Gastrocnemius medialis (tissue), 4 donors: ENCODE measurements at regions not wholly inside any gene's neighbourhood (a gene's known extent, or its start where the extent isn't known, plus 50 kb on each side); places are given as distances from the start of the nearest gene placed in this dataset.

Experiments
- ATAC-seq, 2 donors: fragments of 150-250 bp; one replicate each; pipeline ENCODE4 v1.9.1; 2016
- DNase-seq, 2 donors: peaks; one replicate each; pipeline ENCODE4 v3.0.0-alpha.2; 2019
- H3K27ac ChIP-seq, 4 donors: fragments of 200-600 bp; sonication (generic); 1 replicate in 1 of 4; 2 replicates in 3 of 4; pipeline ENCODE4 v1.5.1; 2016 to 2018; ENCODE audit warnings: mild to moderate bottlenecking in 2 of 4, moderate library complexity in 1 of 4
- H3K27me3 ChIP-seq, 3 donors: fragments of 200-600 bp; sonication (generic) in 2 of 3; 1 replicate in 1 of 3; 2 replicates in 2 of 3; pipeline versions ENCODE4 v1.5.1 to v1.6.0; 2016 to 2019; ENCODE audit warnings: mild to moderate bottlenecking in 1 of 3, moderate library complexity in 1 of 3
- H3K36me3 ChIP-seq, 2 donors: fragments of 200-600 bp; sonication (generic) in 1 of 2; one replicate each; pipeline ENCODE4 v1.5.1; 2017 to 2018
- H3K4me1 ChIP-seq, 2 donors: fragments of 200-600 bp; sonication (generic) in 1 of 2; one replicate each; pipeline ENCODE4 v1.5.1; 2016 to 2017; ENCODE audit warnings: mild to moderate bottlenecking in 2 of 2
- H3K4me3 ChIP-seq, 4 donors: fragments of 200-600 bp; sonication (generic) in 3 of 4; 1 replicate in 1 of 4; 2 replicates in 3 of 4; pipeline ENCODE4 v1.5.1; 2016 to 2019; ENCODE audit warnings: mild to moderate bottlenecking in 2 of 4
- H3K9me3 ChIP-seq, 3 donors: fragments of 200-600 bp; sonication (generic) in 2 of 3; 1 replicate in 1 of 3; 2 replicates in 2 of 3; pipeline ENCODE4 v1.5.1; 2016 to 2019
- CTCF ChIP-seq, 5 experiments: fragments of 450-650 bp in 3 of 5; fragments of 200-600 bp in 2 of 5; sonication (generic) in 2 of 5; IDR thresholded peaks in 4 of 5; conservative IDR thresholded peaks in 1 of 5; 1 replicate in 4 of 5; 2 replicates in 1 of 5; pipeline ENCODE4 v1.5.1; 2016 to 2019; ENCODE audit warnings: antibody characterized with exemption in 5 of 5, mild to moderate bottlenecking in 3 of 5, moderate library complexity in 3 of 5
- POLR2A ChIP-seq, 2 donors: fragments of 450-650 bp; IDR thresholded peaks; one replicate each; pipeline ENCODE4 v1.6.1; 2017; ENCODE audit warnings: antibody characterized with exemption in 2 of 2, mild to moderate bottlenecking in 2 of 2, moderate library complexity in 2 of 2
- in situ Hi-C, 4 donors: fragments of 200-750 bp; cut with MboI; loops; one replicate each; pipeline versions ENCODE4 v1.15.0 to v1.8.0; 2017; ENCODE audit warnings: low sequenced_read_pairs in 4 of 4
- intact Hi-C: fragments of 100-400 bp; cut with DNase I; formaldehyde crosslinking; loops from one replicate; pipeline ENCODE4 v1.15.1; 2023; ENCODE audit warnings: low total_unique reads

GRCh38 chr3:22666736-22667135 lies 536.4 kb upstream of the UBE2E2 start:
- in situ Hi-C loops (no loop called here), intact Hi-C loops (no loop called here)
- Histone ChIP-seq H3K4me3 (no peak overlapping the region), H3K4me1 (no peaks in the 10 kb centered on the region), H3K27ac (no peak overlapping the region), H3K36me3 (no peaks in the 10 kb centered on the region), H3K9me3 (no peaks in the 10 kb centered on the region), H3K27me3 (no peaks in the 10 kb centered on the region)
- DNase-seq (no peak), ATAC-seq (no peak)
- TF ChIP-seq POLR2A (IDR thresholded peaks at IDR 0.05), result no peak
- no peak for TF ChIP-seq CTCF (IDR thresholded peaks at IDR 0.05 in 4 of 5, conservative IDR thresholded peaks at IDR 0.05 in 1 of 5)

GRCh38 chr3:22671848-22672247 lies 531.3 kb upstream of the UBE2E2 start:
- intact Hi-C loops (no loop called here), in situ Hi-C loops (no loop called here)
- Histone ChIP-seq H3K4me1 (no peaks in the 10 kb centered on the region), H3K27ac (no peak overlapping the region), H3K27me3 (no peaks in the 10 kb centered on the region), H3K9me3 (no peaks in the 10 kb centered on the region), H3K36me3 (no peaks in the 10 kb centered on the region), H3K4me3 (no peak overlapping the region)
- ATAC-seq, result no peak
- DNase-seq, result no peak
- TF ChIP-seq CTCF (IDR thresholded peaks at IDR 0.05 in 4 of 5, conservative IDR thresholded peaks at IDR 0.05 in 1 of 5), result no peak
- no peak for TF ChIP-seq POLR2A (IDR thresholded peaks at IDR 0.05)

GRCh38 chr3:22684739-22685138 lies 518.4 kb upstream of the UBE2E2 start:
- in situ Hi-C loops (no loop called here), intact Hi-C loops (no loop called here)
- DNase-seq, result no peak
- no peak for ATAC-seq
- Histone ChIP-seq H3K9me3 (no peaks in the 10 kb centered on the region), H3K36me3 (no peaks in the 10 kb centered on the region), H3K4me3 (no peak overlapping the region), H3K27ac (no peak overlapping the region), H3K27me3 (no peaks in the 10 kb centered on the region), H3K4me1 (no peaks in the 10 kb centered on the region)
- TF ChIP-seq CTCF (IDR thresholded peaks at IDR 0.05 in 4 of 5, conservative IDR thresholded peaks at IDR 0.05 in 1 of 5), result no peak
- no peak for TF ChIP-seq POLR2A (IDR thresholded peaks at IDR 0.05)

- DNase-seq (no peak), ATAC-seq (no peak)
- H3K4me1 ChIP-seq, result no peaks in the 10 kb centered on the region
- no peaks in the 10 kb centered on the region for H3K9me3 ChIP-seq
- H3K4me3 ChIP-seq, result no peak overlapping the region
- H3K27ac ChIP-seq, result no peak overlapping the region
- no peaks in the 10 kb centered on the region for H3K36me3 ChIP-seq
- intact Hi-C loops (no loop called here), in situ Hi-C loops (no loop called here)
- TF ChIP-seq CTCF (IDR thresholded peaks at IDR 0.05 in 4 of 5, conservative IDR thresholded peaks at IDR 0.05 in 1 of 5) (no peak), POLR2A (IDR thresholded peaks at IDR 0.05) (no peak)
- H3K27me3 ChIP-seq, result no peaks in the 10 kb centered on the region
Measured at GRCh38 chr3:22685597-22685996, 517.5 kb upstream of the UBE2E2 start.

GRCh38 chr3:22691407-22691806 lies 511.7 kb upstream of the UBE2E2 start:
- H3K4me3 ChIP-seq, result no peak overlapping the region
- no peaks in the 10 kb centered on the region for H3K27me3 ChIP-seq
- H3K9me3 ChIP-seq, result no peaks in the 10 kb centered on the region
- ATAC-seq, result no peak
- in situ Hi-C loops, result no loop called here
- no peak for TF ChIP-seq CTCF (IDR thresholded peaks at IDR 0.05 in 4 of 5, conservative IDR thresholded peaks at IDR 0.05 in 1 of 5)
- TF ChIP-seq POLR2A (IDR thresholded peaks at IDR 0.05), result no peak
- intact Hi-C loops, result no loop called here
- H3K36me3 ChIP-seq, result no peaks in the 10 kb centered on the region
- no peak overlapping the region for H3K27ac ChIP-seq
- H3K4me1 ChIP-seq, result no peaks in the 10 kb centered on the region
- DNase-seq, result no peak
